Activated CD4-positive, CD25-positive, alpha-beta regulatory T cell treated with anti-CD3 and anti-CD28 coated beads, Interleukin-2, amount 50 U/mL, for 24 hours (primary cell): ENCODE measurements at regions not wholly inside any gene's neighbourhood (a gene's known extent, or its start where the extent isn't known, plus 50 kb on each side); places are given as distances from the start of the nearest gene placed in this dataset.

Experiments
- ATAC-seq, 2 donors: fragments of 150-1000 bp; cut with Tn5 transposase; one replicate each; pipeline ENCODE4 v1.10.0; 2021; ENCODE audit warnings: mild to moderate bottlenecking in 1 of 2, moderate library complexity in 1 of 2

GRCh38 chrX:16511796-16512776 is 137.9 kb upstream of the S100G start:
- ATAC-seq = no peak

GRCh38 chrX:16516232-16516876 is 133.6 kb upstream of the S100G start:
- no peak for ATAC-seq

DNA sequence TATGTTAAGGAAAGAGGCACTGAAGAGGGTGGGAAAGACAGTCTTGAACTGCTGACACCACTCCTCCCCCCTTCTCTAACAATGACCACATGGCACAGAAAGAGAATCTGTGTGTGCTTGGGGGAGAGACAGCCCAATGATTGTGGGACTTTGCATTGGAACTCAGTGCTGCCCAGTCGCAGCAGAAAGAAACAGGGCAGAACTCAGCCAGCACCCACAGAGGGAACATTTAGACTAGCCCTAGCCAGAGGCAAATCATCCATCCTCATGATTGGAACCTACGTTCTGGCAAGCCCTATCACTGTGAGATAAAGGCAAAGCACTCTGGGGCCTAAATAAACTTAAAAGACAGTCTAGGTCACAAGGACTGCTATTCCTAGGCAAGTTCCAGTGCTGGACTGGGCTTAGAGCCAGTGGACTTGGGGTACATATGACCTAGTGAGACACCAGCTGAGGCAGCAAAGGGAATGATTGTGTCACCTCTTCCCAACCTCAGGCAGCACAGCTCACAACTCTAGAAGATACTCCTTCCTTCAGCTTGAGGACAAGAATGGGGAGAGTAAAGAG is 132.8 kb upstream of the S100G start:
- ATAC-seq = no peak

DNA sequence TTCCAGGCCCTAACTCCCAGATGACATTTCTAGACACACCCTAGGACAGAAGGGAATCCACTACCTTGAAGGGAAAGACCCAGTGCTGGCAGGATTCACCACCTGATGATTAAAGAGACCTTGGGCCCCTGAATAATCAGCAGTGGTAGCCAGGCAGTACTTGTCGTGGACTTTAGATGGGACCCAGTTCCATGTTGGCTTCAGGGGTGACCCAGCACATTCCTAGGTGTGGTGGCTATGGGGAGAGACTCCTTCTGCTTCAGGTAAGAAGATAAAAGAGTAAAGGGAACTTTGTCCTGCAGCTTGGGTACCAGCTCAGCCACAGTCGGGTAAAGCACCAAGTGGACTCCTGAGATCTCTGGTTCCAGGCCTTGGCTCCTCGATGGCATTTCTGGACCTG is 131.8 kb upstream of the S100G start:
- no peak for ATAC-seq

DNA sequence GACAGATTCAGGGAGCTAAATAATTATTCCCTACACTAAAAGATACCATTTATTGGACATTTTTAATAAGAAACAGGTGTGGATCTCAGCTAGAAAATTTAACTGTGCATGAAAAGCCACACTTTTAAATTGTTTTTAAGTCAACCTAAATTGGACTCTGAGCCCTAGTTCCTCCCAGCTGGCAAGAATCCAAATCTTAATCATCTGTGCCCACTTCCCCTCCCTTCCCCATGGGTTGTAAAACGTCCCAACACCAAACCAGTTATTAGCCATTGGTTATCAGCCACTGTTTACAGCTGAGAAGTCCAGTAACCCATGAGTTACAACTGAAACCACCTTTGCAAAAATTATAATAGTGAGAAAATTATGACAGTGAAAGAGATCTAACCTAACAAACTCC is 125.6 kb upstream of the S100G start:
- ATAC-seq = no peak

DNA sequence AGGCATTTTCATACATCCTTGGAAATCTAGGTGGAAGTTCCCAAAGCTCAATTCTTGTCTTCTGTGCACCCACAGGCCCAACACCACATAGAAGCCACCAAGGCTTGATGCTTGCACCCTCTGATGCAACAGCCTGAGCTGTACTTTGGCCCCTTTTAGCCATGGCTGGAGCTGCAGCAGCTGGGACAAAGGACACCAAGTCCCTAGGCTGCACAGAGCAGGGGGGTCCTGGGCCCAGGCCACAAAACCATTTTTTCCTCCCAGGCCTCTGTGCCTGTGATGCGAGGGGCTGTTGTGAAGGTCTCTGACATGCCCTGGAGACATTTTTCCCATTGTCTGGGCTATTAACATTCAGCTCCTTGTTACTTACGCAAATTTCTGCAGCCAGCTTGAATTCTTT is 124.0 kb upstream of the S100G start:
- ATAC-seq = no peak

DNA sequence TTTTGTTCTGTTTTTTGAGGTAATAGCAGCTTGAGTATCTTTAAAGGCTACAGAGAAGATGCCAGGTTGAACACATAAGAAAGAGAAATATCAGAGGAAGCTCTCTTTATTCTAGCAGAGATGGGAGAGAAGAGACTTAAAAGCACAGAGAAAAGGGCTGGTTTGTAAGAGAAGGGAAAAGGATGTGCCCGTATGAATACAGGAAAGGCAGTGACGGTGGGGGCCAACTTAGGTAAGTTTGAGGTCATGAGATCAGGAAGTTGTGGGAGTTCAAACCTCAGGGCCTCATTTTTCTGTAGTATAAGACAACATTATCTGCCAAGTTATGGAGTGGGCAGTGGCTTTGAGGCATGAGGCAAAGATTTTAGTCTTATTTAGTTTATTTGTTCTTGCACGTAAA is 121.3 kb upstream of the S100G start:
- ATAC-seq = no peak
